ENCODE measurements at regions not wholly inside any gene's neighbourhood (a gene's known extent, or its start where the extent isn't known, plus 50 kb on each side); places are given as distances from the start of the nearest gene placed in this dataset.

DNA sequence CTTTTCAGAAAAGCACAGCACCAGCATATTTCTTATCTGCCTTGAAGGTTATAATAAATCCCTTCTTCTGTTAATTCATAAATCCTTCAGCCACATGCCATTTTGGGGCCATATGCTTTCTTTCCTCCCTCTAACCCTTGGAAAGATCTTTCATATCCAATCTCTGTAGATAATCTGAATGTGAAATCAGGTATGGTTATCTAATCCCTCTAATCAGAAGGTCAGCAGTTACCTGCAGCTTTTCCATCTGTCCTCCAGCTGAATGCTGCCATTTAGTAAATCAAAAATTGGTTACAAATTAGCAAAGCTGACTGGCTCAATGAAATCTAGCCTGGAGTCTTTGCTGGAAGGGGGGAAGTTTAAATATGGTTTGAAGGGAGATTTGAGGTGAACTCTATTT, 230.5 kb downstream of the PIK3C3 start:
- no peak for DNase-seq (ENCODE audit: low read depth, low spot score)

DNA sequence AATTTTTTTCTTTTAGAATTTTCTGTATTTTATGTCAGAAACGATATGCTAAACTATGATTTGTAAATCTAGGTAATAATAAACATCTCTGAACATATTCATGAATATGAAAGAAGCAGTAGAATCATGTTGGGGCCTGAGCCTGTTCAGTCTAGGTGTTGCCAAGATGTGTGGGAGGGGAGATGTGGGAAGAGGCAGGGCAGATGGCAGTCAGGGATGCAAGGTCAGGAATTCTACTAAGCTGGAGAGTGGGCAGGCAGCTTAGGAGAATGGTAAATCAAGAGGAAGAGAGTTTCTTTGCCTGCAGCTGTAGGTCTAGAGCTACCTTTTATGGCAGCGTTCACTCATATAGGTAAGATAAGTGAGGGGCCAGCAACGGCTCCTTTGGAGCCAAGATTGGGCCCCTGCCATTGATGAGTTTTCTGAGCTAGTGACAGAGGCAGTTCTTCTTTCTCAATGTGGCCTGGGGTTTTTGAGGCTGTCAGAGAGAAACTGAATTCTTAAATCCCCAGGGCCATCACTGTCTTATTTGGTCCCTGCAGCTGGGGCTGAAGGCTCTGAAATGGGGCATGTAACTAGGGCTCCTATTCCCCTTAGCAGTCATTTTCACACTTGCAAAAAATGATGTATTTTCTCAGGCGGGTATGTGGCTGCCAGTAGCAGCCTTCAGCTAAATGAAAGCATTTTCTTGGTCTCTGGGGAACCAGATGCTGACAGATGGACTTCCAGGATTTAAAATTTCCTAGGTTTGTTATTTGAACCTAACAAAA, 232.8 kb downstream of the PIK3C3 start:
- no peak for DNase-seq (ENCODE audit: low read depth, low spot score)

DNA sequence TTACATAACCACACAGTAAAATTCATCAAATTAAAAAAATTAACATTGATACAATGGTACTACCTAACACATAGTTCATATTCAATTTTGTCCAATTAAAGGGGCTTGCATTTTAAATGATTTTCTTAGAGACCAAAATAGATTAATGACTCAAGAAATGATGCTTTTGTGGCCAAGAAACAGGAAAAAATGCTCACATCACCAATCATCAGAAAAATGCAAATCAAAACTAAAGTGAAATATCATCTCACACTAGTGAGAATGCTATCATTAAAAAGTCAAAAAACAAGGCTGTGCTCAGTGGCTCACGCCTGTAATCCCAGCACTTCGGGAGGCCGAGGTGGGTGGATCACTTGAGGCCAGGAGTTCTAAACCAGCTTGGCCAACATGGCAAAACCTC, 235.6 kb downstream of the PIK3C3 start:
- DNase-seq (ENCODE audit: low read depth, low spot score) = no peak

DNA sequence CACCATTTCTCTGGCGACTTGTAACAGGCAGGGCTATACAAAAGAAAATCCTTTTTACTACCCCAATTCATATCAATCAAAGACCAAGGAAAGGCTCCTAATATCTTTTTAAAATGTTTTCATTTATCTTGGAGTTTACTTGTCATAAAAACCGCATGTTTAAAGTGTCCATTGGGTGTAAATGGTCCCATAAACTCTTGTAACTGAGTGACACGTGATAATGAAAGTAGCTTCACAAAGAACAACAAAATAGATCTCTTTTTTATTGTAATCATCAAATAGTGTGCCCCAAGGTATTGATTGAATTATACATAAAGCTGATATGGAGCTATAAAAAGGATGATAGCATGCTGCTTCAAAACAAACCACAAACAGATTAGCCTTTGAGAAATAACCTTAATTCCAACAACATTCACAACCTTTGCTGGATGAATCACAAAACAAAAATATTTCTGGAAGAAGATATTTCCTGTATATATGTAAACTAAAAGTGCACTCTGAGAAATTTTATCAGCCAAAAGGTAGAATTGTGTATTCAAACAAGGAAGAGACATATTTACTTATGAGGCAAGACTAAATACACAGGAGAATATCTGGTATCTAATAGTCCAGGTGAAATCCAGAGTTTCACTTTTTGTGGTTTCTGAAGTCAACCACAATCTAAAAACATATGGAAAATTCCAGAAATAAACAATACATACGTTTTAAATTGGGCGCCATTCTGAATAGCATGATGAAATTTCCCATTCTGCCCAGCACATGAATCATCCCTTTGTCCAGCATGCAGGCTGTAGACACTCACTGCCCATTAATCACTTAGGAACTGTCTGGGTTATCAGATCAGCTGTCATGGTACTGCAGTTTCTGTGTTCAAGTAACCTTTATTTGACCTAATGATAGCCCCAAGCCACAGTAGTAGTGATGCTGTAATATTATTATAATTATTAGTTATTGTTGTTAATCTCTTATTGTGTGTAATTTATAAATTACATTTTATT, 237.5 kb downstream of the PIK3C3 start:
- no peak for DNase-seq (ENCODE audit: low read depth, low spot score)

DNA sequence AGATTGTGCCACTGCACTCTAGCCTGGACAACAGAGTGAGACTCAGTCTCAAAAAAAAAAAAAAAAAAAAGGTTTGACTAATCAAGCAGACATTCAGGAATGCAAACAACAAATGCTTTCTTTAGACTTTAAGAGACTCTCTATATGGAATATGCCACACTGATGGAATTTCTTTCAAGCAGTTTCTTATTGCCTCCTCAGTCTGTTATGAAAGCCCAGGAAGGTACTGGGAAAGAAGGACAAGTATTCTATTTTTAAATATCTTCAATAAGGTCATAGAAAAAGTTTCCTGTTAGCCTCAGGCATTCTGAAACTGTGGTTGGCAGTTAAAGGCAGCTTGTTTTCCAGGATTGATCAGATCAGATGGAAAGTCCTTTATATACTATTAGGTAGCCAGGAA, 241.6 kb downstream of the PIK3C3 start:
- DNase-seq (ENCODE audit: low read depth, low spot score) = no peak

DNA sequence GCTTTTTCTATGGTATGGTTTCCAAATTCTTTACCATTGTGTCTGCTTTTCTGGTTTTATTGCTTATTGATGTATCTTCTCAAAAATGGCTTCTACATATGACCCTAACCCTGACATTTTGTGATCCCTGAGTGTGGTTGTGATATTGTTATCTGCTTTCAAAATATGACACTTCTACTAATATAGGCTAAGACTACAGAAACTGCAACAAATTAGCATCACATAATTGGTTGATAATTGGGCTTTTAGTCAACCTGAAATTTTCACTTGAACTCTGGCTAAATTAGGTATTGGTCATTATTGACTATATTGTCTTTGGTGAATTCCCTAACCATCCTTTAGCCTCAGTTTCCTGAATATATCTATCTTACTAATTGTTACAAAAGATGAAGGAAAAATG, 246.1 kb downstream of the PIK3C3 start:
- no peak for DNase-seq (ENCODE audit: low read depth, low spot score)

DNA sequence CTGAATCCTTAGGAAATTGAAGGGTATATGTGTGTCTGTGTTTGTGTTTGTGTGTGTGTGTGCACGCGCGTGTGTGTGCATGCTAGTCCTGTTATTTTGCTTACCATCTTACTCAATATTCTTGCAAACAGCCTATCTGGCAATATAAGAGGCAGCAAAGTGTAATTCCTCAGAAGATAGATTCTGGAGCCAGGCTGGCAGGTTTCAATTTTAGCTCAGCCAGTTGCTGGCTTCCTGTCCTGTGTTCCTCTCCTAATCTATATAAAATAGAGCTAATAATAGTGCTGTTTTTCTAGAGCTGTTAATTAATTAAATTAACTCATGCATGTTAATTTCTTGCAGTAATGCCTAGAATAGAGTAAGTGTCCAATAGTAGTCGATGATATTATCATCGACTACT, 256.2 kb downstream of the PIK3C3 start:
- DNase-seq (ENCODE audit: low read depth, low spot score) = no peak

DNA sequence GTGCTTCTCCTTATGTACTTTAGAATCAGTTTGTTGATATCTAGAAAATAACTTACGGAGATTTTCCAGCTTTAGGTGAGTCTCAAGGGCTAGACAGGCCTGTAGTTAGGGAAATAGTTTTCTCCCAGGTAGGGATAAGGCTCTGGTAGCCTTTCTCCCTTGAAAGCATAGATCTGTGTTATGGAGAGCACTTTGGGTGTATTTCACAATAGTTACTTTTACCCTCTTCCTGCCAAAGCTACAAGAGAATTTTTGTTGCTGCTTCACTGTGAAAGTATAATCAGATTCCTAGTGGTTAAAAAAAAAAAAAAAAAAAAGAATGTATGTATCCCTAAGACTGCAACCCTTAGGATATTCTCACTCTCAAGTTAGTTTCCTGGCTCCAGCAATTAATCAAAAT, 267.5 kb downstream of the PIK3C3 start:
- DNase-seq (ENCODE audit: low read depth, low spot score) = no peak

DNA sequence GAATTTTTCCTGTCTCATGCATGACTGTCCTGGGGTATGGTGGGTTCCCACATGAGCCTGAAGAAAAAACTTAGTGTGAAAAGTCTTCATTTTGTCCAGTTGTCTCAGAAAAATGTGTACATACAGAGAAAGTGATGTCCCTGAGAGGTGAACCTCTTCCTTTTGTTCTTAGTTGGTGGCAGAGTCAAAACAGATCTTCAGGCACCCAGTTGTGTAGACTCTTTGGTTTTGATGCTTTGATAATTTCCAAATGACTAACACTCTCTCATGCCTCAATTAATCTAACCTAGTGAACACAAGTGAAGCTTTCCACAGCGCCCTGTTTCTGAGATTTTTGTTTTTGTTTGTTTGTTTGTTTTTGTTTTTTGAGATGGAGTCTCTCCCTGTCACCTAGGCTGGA, 273.5 kb downstream of the PIK3C3 start:
- no peak for DNase-seq (ENCODE audit: low read depth, low spot score)

DNA sequence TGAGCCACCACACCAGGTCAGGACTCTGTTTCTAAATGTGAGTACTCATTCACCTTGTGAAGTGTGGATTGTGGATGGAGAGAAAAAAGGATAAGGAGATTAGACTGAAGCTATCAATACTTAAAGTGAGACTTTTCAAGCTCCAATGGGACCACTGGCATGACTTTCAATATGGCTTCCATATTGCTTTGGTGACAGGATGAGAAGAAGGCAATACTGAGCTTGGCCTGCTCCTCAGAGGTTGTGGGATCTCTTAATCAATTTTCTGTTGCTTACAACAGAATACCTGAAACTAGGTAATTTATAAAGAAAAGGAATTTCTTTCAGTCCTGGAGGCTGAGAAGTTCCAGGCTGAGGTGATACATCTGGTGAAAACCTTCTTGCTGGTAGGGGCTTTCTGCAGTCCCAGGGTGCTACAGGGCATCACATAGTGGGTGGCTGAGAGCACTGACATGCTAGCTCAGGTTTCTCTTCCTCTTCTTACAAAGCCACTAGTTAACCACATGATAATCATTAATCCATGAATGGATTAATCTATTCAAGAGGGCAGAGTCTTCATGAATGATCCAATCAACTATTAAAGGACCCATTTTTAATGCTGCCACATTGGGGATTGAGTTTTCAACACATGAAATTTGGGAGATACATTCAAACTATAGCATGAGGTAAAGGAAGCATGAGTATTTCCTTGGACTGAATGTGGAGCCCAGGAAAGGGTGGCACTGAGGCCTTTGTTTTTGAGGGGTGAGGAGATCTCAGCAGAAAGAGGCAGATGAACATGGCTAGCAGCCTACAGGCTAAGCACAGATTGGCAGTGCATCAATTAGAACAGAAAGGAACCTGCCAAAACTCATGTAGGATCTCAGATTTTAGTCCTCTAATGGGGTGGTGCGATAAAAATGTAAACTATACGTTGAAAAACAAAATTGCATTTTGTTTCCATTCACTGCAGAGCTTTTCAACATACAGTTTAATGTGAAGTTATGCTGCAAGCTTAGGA, 274.5 kb downstream of the PIK3C3 start:
- DNase-seq (ENCODE audit: low read depth, low spot score) = no peak

DNA sequence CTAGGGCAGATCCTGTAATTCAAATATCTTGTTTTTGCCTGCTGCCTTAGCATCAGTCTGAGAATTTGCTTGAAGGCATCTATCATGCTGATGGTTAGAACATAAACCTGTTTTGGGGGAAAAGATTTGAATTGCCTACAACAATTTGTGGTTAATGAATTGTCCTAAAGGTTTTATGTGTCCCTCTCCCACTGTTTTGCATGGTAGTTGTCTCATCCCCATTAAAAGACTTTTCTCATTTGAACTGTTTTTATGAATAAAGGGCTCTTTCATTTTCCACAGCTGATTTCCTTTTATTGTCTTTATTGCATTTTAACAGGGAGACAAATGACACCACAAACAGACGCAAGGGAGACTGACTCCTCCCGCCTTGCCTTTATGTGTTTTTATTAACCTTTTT, 275.6 kb downstream of the PIK3C3 start:
- no peak for DNase-seq (ENCODE audit: low read depth, low spot score)

DNA sequence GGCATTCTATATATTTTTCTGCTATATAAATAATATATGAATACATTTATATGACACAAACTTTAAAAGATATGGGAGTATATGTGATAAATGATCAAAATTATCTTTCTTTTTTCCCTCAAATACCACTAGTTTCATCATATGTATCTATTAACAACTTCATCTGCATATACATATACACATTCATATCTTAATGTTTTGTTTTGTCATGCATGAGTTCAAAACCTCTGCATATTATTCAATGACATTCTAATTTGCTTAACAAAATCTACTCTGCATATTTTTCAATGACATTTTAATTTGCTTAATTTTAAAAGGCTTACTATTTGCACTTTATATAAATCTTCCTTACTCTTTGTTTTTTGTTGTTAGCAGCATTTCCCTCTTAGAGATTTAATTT, 276.2 kb downstream of the PIK3C3 start:
- no peak for DNase-seq (ENCODE audit: low read depth, low spot score)

DNA sequence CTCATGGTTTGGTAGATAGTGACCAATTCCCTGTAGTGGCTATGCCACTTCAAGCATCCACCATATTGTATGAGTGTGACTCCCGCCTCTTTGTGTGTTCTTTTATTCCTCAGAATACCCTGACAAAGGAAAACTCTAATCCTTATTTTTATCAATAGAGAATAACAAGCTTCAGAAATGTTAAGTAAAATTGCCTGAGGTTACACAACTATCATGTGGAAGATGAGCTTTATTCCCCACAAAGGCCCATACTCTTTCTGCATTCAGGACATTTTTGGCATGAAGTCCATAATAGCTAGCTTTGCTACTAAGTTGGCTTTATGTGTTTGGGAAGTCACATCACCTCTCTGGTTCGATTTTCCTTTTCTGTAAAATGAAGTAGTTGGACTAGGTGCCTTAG, 276.8 kb downstream of the PIK3C3 start:
- no peak for DNase-seq (ENCODE audit: low read depth, low spot score)

DNA sequence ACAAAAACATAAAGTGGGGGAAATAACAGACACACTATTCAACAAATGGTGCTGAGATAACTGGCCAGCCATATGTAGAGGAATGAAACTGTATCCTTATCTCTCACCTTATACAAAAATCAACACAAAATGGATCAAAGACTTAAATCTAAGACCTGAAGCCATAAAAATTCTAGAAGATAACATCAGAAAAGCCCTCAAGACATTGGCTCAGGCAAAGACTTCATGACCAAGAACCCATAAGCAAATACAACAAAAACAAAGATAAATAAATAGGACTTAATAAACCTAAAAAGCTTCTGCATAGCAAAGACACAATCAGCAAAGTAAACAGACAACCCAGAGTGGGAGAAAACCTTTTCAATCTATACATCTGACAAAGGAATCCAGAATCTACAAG, 278.9 kb downstream of the PIK3C3 start:
- no peak for DNase-seq (ENCODE audit: low read depth, low spot score)

DNA sequence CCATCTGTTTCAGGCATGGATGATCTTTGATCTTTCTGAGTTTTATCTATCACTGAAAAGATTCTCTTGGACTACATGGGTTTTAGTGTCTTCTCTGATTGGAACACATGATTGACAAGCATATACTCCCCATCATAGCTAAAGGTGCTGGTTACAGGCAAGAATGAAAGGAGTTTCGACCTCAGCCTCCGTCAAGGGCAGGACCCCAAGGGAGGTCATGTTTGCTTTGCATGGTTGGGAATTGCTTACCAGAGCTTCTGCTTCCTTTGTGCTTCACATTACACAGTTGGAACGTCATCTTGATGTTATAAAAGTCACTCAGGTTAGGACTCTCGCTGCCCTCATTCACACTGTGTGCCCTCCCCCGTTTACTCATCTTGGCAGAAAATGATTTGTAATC, 287.7 kb downstream of the PIK3C3 start:
- DNase-seq (ENCODE audit: low read depth, low spot score) = no peak

DNA sequence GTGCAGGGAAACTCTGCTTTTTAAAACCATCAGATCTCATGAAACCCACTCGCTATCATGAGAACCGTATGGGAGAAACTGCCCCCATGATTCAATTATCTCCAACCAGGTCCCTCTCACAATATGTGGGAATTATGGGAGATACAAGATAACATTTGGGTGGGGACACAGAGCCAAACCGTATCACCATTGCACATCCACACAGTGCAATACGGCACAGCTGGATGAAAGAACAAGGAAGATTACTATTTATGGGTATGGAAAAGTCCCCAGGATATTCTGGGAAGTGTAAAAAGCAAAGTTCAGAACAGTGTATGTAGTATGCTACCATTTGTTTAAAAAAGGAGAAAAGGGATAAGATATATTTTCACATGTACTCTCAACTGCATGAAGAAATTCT, 290.1 kb downstream of the PIK3C3 start:
- no peak for DNase-seq (ENCODE audit: low read depth, low spot score)

DNA sequence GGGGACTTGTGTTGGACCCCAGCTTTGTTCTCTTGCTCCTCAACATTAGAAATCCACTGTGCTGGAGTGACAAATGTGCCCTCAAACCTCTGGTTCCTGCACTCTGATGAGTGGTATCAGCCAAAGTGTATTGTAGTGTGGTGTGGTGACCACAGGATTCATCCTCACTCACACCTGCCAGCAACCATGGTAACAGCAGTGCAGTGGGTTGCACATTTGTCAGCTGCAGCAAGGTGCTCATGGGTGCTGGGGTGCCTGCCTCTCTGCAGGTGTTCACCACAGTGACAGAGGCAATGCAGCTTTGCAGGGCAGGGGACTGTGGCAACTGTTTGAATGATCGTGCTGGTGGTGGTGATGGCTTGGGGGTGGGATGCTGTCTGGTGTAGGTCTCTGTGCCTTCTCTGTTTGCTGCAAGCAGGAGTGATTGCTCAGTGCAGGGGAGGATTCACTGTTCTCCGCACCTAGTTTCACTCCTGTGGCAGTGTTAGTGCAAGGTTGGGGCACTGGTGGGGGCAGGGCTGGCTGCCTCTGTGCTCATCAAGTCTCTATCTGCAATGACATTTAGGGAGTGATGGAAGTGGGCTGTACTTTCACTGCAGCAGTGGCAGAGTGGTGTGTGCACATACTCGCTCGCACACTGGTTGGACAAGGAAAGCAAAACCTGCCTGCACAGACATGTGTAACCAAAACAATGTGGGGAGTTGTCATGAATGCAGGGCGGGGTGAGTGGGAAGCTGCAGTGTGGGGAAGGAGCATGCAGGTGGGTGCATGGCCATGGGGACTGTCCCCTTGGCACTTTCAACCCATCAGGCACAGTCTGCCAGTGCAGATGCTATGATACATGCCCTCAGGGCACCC, 301.1 kb downstream of the PIK3C3 start:
- DNase-seq (ENCODE audit: low read depth, low spot score) = no peak

DNA sequence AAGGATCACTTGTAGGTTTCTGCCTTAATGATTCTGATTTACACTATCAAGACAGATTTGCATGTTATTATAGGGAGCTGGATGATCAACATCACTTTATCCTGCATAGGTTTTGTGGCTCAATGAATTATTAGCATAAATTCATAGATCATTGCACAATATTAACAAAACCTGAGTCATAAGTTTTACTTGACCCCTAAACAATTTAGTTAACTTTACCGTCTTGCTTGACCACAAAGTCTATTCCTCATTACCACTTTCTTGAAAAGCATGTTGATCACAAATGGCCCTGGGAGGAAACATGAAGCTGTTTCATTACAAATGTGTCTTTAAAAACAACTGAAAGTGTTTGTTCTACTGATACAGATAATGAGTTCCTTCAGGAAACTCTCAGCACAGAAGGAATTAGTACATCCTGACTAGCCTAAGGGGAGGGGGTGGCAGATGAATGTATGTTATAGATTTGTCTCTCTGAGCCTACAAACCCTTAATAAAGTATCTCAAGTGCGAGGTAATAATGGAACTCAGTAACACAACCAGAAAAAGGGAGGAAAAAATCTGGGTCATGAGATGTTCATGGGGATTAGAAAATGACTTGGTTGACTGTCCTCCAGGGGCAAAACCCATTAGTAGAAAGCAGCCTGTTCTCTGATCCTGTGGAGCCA, 303.4 kb downstream of the PIK3C3 start:
- DNase-seq (ENCODE audit: low read depth, low spot score) = no peak

DNA sequence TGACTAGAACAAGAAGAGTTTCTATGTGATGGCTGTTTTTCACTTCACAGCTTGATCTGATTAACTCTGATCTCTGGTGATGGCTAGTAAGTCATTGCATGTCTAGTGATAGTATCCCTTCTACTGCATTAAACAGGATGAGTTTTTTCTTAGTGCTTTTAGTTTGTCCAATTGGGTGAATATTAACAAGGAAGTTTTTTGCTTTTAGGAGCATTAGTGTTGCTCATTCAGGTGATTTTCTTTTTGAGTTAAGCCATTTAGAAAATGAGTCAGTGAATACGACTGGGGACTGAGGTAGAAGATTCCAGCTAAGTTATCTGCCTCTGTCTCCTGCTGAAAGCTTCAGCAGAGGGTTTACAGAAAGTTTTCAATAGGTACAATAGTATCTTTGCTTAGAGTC, 306.7 kb downstream of the PIK3C3 start:
- no peak for DNase-seq (ENCODE audit: low read depth, low spot score)

DNA sequence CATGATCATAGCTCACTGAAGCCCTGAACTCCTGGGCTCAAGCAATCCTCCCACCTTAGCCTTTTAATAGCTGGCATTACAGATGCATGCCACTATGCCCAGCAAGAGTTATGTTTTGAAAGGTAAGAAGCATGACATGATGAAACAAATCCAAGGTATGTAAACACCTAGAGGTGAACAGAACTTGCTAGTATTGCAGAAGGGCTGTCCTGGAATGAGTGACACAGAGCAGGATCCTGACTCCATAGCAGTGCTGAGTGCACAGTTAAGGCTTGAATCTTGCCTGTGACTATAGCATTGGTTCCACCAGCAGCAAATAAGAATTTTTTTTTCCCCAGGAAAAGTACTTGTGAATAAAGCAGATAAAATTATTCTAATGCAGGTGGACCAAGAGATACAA, 309.5 kb downstream of the PIK3C3 start:
- no peak for DNase-seq (ENCODE audit: low read depth, low spot score)
